HCT116 (cell line): ENCODE measurements at regions not wholly inside any gene's neighbourhood (a gene's known extent, or its start where the extent isn't known, plus 50 kb on each side); places are given as distances from the start of the nearest gene placed in this dataset.

ENCODE experiments used
- ATAC-seq: fragments of 200-7000 bp; cut with Tn5 transposase; 2 replicates; pipeline ENCODE4 v1.9.1; 2020; ENCODE audit warnings: mild to moderate bottlenecking, moderate library complexity
- BruUV-seq: library from RNA; stranded (reverse); fragments of 400-500 nt; replicated peaks from 2 replicates; lab custom pipeline; 2021; lab: Mats Ljungman, UMichigan
- CTCF ChIA-PET: fragments of 300-600 bp; sonication (Branson Sonifier 250); formaldehyde crosslinking; loops from one replicate; lab custom pipeline; 2021; ENCODE audit warnings: antibody characterized with exemption; lab: Charles Lee
- POLR2A ChIA-PET: fragments of 300-600, 350-600 bp; sonication (Branson Sonifier 250); formaldehyde crosslinking; loops from one replicate; lab custom pipeline; 2021; ENCODE audit warnings: antibody characterized with exemption; lab: Charles Lee
- RAD21 ChIA-PET, 2 experiments: fragments of 300-600 bp; sonication (Branson Sonifier 250); formaldehyde crosslinking; loops; one replicate each; lab custom pipeline; 2023; ENCODE audit warnings: low total read pairs in 2 of 2; ENCODE audit not compliant: uncharacterized antibody in 2 of 2, unreplicated experiment in 2 of 2, low non-redundant PET in 1 of 2; lab: Charles Lee
- DNase-seq: peaks from one replicate; pipeline ENCODE4 v3.0.0-alpha.2; 2010; ENCODE audit warnings: low read depth, low spot score
- H2AFZ ChIP-seq: fragments of 200-600 bp; shearing (Covaris generic), sonication (generic); 2 replicates; pipeline ENCODE4 v1.6.1; 2017; ENCODE audit warnings: low read depth, mixed run types, mixed read lengths, antibody characterized with exemption, low read length; ENCODE audit not compliant: poor library complexity, severe bottlenecking
- H3K27ac ChIP-seq: 2 replicates; pipeline ENCODE4 v1.5.1; 2012; ENCODE audit warnings: low read depth, low read length
- H3K27me3 ChIP-seq: fragments of 200-600 bp; sonication (generic); 2 replicates; pipeline ENCODE4 v1.6.1; 2016; ENCODE audit warnings: mixed run types, low read length, mixed read lengths; ENCODE audit not compliant: insufficient read depth
- H3K36me3 ChIP-seq, 2 experiments: fragments of 200-500 bp in 1 of 2; fragments of 200-600 bp in 1 of 2; sonication (Bioruptor generic) in 1 of 2; sonication (generic) in 1 of 2; 2 replicates each; pipeline versions ENCODE4 v1.5.1 to v1.6.1; 2014 to 2016; ENCODE audit warnings: low read length in 2 of 2, inconsistent platforms in 1 of 2, mixed read lengths in 1 of 2, mixed run types in 1 of 2; ENCODE audit not compliant: insufficient read depth in 2 of 2, control insufficient read depth in 1 of 2
- H3K4me1 ChIP-seq, 2 experiments: fragments of 200-600 bp in 1 of 2; sonication (generic) in 1 of 2; 2 replicates each; pipeline versions ENCODE4 v1.5.1 to v1.6.1; 2012 to 2017; ENCODE audit warnings: low read length in 2 of 2, inconsistent platforms in 1 of 2, mild to moderate bottlenecking in 1 of 2, mixed read lengths in 1 of 2, mixed run types in 1 of 2, moderate library complexity in 1 of 2; ENCODE audit not compliant: insufficient read depth in 2 of 2, control insufficient read depth in 1 of 2
- H3K4me2 ChIP-seq: fragments of 200-600 bp; sonication (generic); 2 replicates; pipeline ENCODE4 v1.6.1; 2017; ENCODE audit warnings: mixed run types, low read length, mixed read lengths
- H3K4me3 ChIP-seq, 2 experiments: fragments of 200-600 bp in 1 of 2; sonication (generic) in 1 of 2; replicated peaks in 1 of 2; 2 replicates each; pipeline ENCODE4 v1.5.1; 2011 to 2016; ENCODE audit warnings: low read length in 2 of 2, control low read depth in 1 of 2, low read depth in 1 of 2, mild to moderate bottlenecking in 1 of 2, mixed read lengths in 1 of 2, mixed run types in 1 of 2
- H3K79me2 ChIP-seq: fragments of 200-600 bp; sonication (generic); 2 replicates; pipeline ENCODE4 v1.6.1; 2017; ENCODE audit warnings: mild to moderate bottlenecking, mixed run types, low read length, moderate library complexity, mixed read lengths; ENCODE audit not compliant: insufficient read depth
- H3K9ac ChIP-seq: fragments of 200-600 bp; sonication (generic); 2 replicates; pipeline ENCODE4 v1.6.1; 2016; ENCODE audit warnings: low read length, mixed read lengths
- H3K9me2 ChIP-seq: fragments of 200-600 bp; sonication (generic), shearing (Covaris generic); 2 replicates; pipeline ENCODE4 v1.6.1; 2017; ENCODE audit warnings: mixed run types, mild to moderate bottlenecking, moderate library complexity; ENCODE audit not compliant: insufficient read depth
- H3K9me3 ChIP-seq, 2 experiments: fragments of 200-500 bp in 1 of 2; fragments of 200-600 bp in 1 of 2; sonication (Bioruptor generic) in 1 of 2; sonication (generic) in 1 of 2; 2 replicates each; pipeline ENCODE4 v1.6.1; 2014 to 2017; ENCODE audit warnings: low read length in 2 of 2, mixed read lengths in 2 of 2, inconsistent platforms in 1 of 2, low read depth in 1 of 2, mild to moderate bottlenecking in 1 of 2, mixed run types in 1 of 2, moderate library complexity in 1 of 2; ENCODE audit not compliant: control insufficient read depth in 1 of 2, insufficient read depth in 1 of 2
- H4K20me1 ChIP-seq: fragments of 200-600 bp; sonication (generic), shearing (Covaris generic); 2 replicates; pipeline ENCODE4 v1.6.1; 2017; ENCODE audit warnings: mixed run types, mild to moderate bottlenecking, moderate library complexity; ENCODE audit not compliant: insufficient read depth
- CBX3 ChIP-seq: IDR thresholded peaks from 2 replicates; pipeline ENCODE4 v1.6.1; 2012; ENCODE audit warnings: low read depth
- CEBPB ChIP-seq: IDR thresholded peaks from 2 replicates; pipeline ENCODE4 v1.6.1; 2012; ENCODE audit warnings: low read depth
- EZH2 ChIP-seq: fragments of 200-600 bp; sonication (generic); IDR thresholded peaks from 2 replicates; pipeline ENCODE4 v1.6.1; 2017; ENCODE audit warnings: antibody characterized with exemption, mixed run types
- FOSL1 ChIP-seq: IDR thresholded peaks from 2 replicates; pipeline ENCODE4 v1.6.1; 2012; ENCODE audit warnings: low read depth
- JUND ChIP-seq: IDR thresholded peaks from 2 replicates; pipeline ENCODE4 v1.6.1; 2012
- POLR2A ChIP-seq: IDR thresholded peaks from 2 replicates; pipeline ENCODE4 v1.7.0; 2011; ENCODE audit warnings: borderline replicate concordance; ENCODE audit not compliant: insufficient read depth, insufficient read length; ENCODE audit errors: extremely low read depth
- REST ChIP-seq: IDR thresholded peaks from 2 replicates; pipeline ENCODE4 v1.6.1; 2012; ENCODE audit warnings: low read depth
- SIN3A ChIP-seq: IDR thresholded peaks from 2 replicates; pipeline ENCODE4 v1.6.1; 2012; ENCODE audit warnings: low read depth
- SP1 ChIP-seq: IDR thresholded peaks from 2 replicates; pipeline ENCODE4 v1.6.1; 2012; ENCODE audit warnings: low read depth
- TCF7L2 ChIP-seq: IDR thresholded peaks from 2 replicates; pipeline ENCODE4 v1.7.0; 2011; ENCODE audit warnings: borderline replicate concordance, inconsistent platforms; ENCODE audit not compliant: insufficient read depth, insufficient read length; ENCODE audit errors: extremely low read depth
- YY1 ChIP-seq: IDR thresholded peaks from 2 replicates; pipeline ENCODE4 v1.6.1; 2011; ENCODE audit warnings: low read length, low read depth, moderate library complexity, mild to moderate bottlenecking; ENCODE audit not compliant: insufficient replicate concordance; ENCODE audit errors: extremely low read depth
- ZFX ChIP-seq: fragments of 450-650 bp; IDR thresholded peaks from 2 replicates; pipeline ENCODE4 v1.6.1; 2017
- ZNF274 ChIP-seq: fragments of 200-500 bp; sonication (Bioruptor generic); IDR thresholded peaks from 2 replicates; pipeline ENCODE4 v1.6.1; 2014; ENCODE audit warnings: mild to moderate bottlenecking, low read depth, low read length, inconsistent platforms
- intact Hi-C: fragments of 100-400 bp; cut with micrococcal nuclease; formaldehyde crosslinking; loops from 2 replicates; pipeline ENCODE4 v1.10.0; 2022
- TF ChIP-seq, protein P1 (sequence below): IDR thresholded peaks from 2 replicates; pipeline ENCODE4 v1.6.1; 2011; ENCODE audit warnings: mild to moderate bottlenecking, low read length, moderate library complexity; ENCODE audit not compliant: insufficient replicate concordance; ENCODE audit errors: extremely low read depth
- TF ChIP-seq, protein P2 (sequence below), 3 experiments: fragments of 200-600 bp in 1 of 3; sonication (generic) in 1 of 3; IDR thresholded peaks in 2 of 3; conservative IDR thresholded peaks in 1 of 3; 2 replicates each; pipeline ENCODE4 v1.5.1; 2012 to 2017; ENCODE audit warnings: low read depth in 2 of 3, low read length in 2 of 3, antibody characterized with exemption in 1 of 3, borderline replicate concordance in 1 of 3, control low read depth in 1 of 3, mild to moderate bottlenecking in 1 of 3, mixed read lengths in 1 of 3, mixed run types in 1 of 3, moderate library complexity in 1 of 3; ENCODE audit not compliant: insufficient read depth in 1 of 3
- TF ChIP-seq, protein P3 (sequence below): IDR thresholded peaks from 2 replicates; pipeline ENCODE4 v1.6.1; 2012
- TF ChIP-seq, protein P4 (sequence below): IDR thresholded peaks from 2 replicates; pipeline ENCODE4 v1.6.1; 2012

DNA sequence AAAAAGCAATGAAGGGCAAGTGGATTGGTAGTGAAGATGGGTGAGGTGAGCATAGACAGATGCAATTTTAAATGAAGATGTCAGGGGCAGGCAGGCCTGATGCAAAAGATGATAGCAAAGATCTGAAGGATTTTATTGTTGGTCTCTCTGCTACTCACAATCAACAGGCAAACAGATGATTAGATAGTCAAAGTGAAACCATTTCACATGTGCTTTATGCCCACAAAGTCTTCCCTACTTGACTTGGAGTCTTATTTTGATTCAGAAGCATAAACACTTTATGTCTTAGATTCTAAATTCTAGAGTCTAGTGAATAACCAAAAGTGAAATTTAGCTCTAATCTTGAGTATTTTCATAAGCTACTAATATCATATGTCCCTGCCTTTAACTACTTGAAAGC lies 153.8 kb upstream of the HNRNPA3 start:
- H3K4me3 ChIP-seq = no peak overlapping the region
- intact Hi-C loops = no loop called here
- no peak overlapping the region for H3K27ac ChIP-seq
- TF ChIP-seq SIN3A (no peak), POLR2A (no peak), SP1 (no peak), CBX3 (no peak), YY1 (no peak), FOSL1 (no peak), EZH2 (no peak), CEBPB (no peak), JUND (no peak), ZFX (no peak), TCF7L2 (no peak), REST (no peak), ZNF274 (no peak)
- TF ChIP-seq, protein P1, sequence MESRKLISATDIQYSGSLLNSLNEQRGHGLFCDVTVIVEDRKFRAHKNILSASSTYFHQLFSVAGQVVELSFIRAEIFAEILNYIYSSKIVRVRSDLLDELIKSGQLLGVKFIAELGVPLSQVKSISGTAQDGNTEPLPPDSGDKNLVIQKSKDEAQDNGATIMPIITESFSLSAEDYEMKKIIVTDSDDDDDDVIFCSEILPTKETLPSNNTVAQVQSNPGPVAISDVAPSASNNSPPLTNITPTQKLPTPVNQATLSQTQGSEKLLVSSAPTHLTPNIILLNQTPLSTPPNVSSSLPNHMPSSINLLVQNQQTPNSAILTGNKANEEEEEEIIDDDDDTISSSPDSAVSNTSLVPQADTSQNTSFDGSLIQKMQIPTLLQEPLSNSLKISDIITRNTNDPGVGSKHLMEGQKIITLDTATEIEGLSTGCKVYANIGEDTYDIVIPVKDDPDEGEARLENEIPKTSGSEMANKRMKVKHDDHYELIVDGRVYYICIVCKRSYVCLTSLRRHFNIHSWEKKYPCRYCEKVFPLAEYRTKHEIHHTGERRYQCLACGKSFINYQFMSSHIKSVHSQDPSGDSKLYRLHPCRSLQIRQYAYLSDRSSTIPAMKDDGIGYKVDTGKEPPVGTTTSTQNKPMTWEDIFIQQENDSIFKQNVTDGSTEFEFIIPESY = no peak
- TF ChIP-seq, protein P2, sequence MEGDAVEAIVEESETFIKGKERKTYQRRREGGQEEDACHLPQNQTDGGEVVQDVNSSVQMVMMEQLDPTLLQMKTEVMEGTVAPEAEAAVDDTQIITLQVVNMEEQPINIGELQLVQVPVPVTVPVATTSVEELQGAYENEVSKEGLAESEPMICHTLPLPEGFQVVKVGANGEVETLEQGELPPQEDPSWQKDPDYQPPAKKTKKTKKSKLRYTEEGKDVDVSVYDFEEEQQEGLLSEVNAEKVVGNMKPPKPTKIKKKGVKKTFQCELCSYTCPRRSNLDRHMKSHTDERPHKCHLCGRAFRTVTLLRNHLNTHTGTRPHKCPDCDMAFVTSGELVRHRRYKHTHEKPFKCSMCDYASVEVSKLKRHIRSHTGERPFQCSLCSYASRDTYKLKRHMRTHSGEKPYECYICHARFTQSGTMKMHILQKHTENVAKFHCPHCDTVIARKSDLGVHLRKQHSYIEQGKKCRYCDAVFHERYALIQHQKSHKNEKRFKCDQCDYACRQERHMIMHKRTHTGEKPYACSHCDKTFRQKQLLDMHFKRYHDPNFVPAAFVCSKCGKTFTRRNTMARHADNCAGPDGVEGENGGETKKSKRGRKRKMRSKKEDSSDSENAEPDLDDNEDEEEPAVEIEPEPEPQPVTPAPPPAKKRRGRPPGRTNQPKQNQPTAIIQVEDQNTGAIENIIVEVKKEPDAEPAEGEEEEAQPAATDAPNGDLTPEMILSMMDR (IDR thresholded peaks at IDR 0.05 in 2 of 3, conservative IDR thresholded peaks at IDR 0.05 in 1 of 3; ENCODE audit: borderline replicate concordance in 1 of 3, insufficient read depth in 1 of 3, low read depth in 2 of 3, low read length in 2 of 3) = no peak
- TF ChIP-seq, protein P3, sequence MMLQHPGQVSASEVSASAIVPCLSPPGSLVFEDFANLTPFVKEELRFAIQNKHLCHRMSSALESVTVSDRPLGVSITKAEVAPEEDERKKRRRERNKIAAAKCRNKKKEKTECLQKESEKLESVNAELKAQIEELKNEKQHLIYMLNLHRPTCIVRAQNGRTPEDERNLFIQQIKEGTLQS = no peak
- TF ChIP-seq, protein P4, sequence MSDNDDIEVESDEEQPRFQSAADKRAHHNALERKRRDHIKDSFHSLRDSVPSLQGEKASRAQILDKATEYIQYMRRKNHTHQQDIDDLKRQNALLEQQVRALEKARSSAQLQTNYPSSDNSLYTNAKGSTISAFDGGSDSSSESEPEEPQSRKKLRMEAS = no peak
- H3K79me2 ChIP-seq = no peaks in the 10 kb centered on the region
- ChIA-PET POLR2A (no interaction called here), RAD21 (no interaction called here), CTCF (no interaction called here)
- no peak overlapping the region for H2AFZ ChIP-seq
- H3K27me3 ChIP-seq = peaks cover 5% of the 10 kb centered on the region
- H3K9me3 ChIP-seq = no peaks in the 10 kb centered on the region
- no peaks in the 10 kb centered on the region for H4K20me1 ChIP-seq
- ATAC-seq (no peak), DNase-seq (no peak)
- no peak overlapping the region for H3K9ac ChIP-seq
- H3K4me1 ChIP-seq = no peaks in the 10 kb centered on the region
- H3K4me2 ChIP-seq = no peak overlapping the region
- no peaks in the 10 kb centered on the region for H3K9me2 ChIP-seq
- H3K36me3 ChIP-seq = no peaks in the 10 kb centered on the region
- BruUV-seq = no TSS peak
